DMS153 (cell line): ENCODE measurements at regions not wholly inside any gene's neighbourhood (a gene's known extent, or its start where the extent isn't known, plus 50 kb on each side); places are given as distances from the start of the nearest gene placed in this dataset.
"Not testable (repeated sequence)": the region's sequence is repeated elsewhere in the genome, so short reads cannot be mapped to it uniquely, and the experiment has no call there.

Experiments used
- DNase-seq: peaks from one replicate; lab custom pipeline; 2025; lab: John Stamatoyannopoulos, UW

- DNase-seq = not testable (repeated sequence)
These were observed 1238.6 kb downstream of the OLFM4 start for GRCh38 chr13:54267253-54267668.

GRCh38 chr13:54268013-54268695 is 1239.5 kb downstream of the OLFM4 start:
- not testable (repeated sequence) for DNase-seq

- DNase-seq = no peak
These were observed 1258.6 kb downstream of the OLFM4 start for GRCh38 chr13:54287062-54287764.

GRCh38 chr13:54301085-54301484 is 1272.5 kb downstream of the OLFM4 start:
- DNase-seq = no peak

- no peak for DNase-seq
These were observed 1276.8 kb downstream of the OLFM4 start for GRCh38 chr13:54305377-54305776.

- DNase-seq = no peak
These were observed 1284.3 kb downstream of the OLFM4 start for GRCh38 chr13:54312885-54313284.

- no peak for DNase-seq
These were observed 1289.1 kb downstream of the OLFM4 start for GRCh38 chr13:54317722-54318121.

GRCh38 chr13:54337540-54337939 is 1308.9 kb downstream of the OLFM4 start:
- DNase-seq = no peak

- no peak for DNase-seq
These were observed 1318.9 kb downstream of the OLFM4 start for GRCh38 chr13:54347531-54347930.

- DNase-seq = no peak
These were observed 1327.6 kb downstream of the OLFM4 start for GRCh38 chr13:54356209-54356608.

- DNase-seq = no peak
These were observed 1328.2 kb downstream of the OLFM4 start for GRCh38 chr13:54356849-54357248.

GRCh38 chr13:54357284-54357933 is 1328.8 kb downstream of the OLFM4 start:
- DNase-seq = no peak

GRCh38 chr13:54361460-54361859 is 1332.8 kb downstream of the OLFM4 start:
- no peak for DNase-seq

GRCh38 chr13:54366728-54367127 is 1338.1 kb downstream of the OLFM4 start:
- DNase-seq = no peak

- no peak for DNase-seq
These were observed 1339.1 kb downstream of the OLFM4 start for GRCh38 chr13:54367639-54368271.

- no peak for DNase-seq
These were observed 1339.8 kb downstream of the OLFM4 start for GRCh38 chr13:54368387-54368786.

GRCh38 chr13:54373211-54373610 is 1344.6 kb downstream of the OLFM4 start:
- no peak for DNase-seq

- DNase-seq = no peak
These were observed 1350.8 kb downstream of the OLFM4 start for GRCh38 chr13:54379461-54379860.

- DNase-seq = no peak
These were observed 1355.0 kb downstream of the OLFM4 start for GRCh38 chr13:54383604-54384003.

GRCh38 chr13:54387625-54388024 is 1359.0 kb downstream of the OLFM4 start:
- no peak for DNase-seq

- no peak for DNase-seq
These were observed 1362.2 kb downstream of the OLFM4 start for GRCh38 chr13:54390841-54391240.

- DNase-seq = no peak
These were observed 1365.6 kb downstream of the OLFM4 start for GRCh38 chr13:54394085-54394700.
